ENCODE measurements at regions not wholly inside any gene's neighbourhood (a gene's known extent, or its start where the extent isn't known, plus 50 kb on each side); places are given as distances from the start of the nearest gene placed in this dataset.
A peak's percentile ranks its signal among the peaks of the same experiment; 100 is the strongest.

DNA sequence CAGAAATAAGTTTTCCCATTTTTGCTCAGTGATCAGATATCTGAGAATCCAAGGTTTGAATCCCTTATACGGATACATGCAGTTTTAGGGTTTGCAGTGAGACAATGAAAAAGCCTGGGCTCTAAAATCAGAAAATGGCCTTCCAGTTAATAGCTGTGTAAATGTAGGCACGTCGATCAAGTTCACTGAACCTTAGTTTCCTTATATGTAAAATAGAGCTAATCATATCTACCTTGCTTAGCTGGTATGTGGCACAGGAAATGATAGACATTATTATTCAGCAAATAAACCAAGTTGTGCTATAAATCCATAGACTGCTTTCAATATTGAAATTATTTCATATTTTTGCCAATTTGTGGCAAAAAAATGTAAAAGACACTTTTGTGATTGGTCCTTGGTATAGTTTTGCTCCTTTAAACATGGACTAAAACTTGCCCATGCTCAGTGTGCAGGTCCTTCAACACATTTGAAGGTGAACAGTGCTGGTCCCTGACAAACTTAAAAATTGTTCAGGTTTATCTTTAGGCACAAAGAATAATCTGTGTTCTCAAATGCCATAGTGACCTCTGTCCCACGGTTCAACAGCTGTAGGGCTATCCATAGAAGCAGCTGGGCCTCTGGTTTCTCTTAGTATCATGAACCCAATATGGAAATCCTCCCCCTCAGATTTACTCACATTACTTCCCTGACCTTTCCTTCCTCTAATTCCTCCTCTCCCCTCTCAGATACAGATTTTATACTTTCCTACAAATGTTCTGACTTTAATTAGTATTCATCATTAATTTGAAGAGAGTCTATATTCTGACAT lies 51.0 kb downstream of the CCDC54 start:
- Histone ChIP-seq H3K4me1 (peaks cover 0 to 10% (median 2%) of the 10 kb centered on the region in 4 donors), H3K27me3 (no peaks in the 10 kb centered on the region), H3K36me3 (no peaks in the 10 kb centered on the region), H3K27ac (peak overlapping the region in 1 of 2 donors; percentile 95), H3K9me3 (no peaks in the 10 kb centered on the region), H3K4me3 (no peak overlapping the region)
- no peak for DNase-seq
- intact Hi-C loops (cut with DNase I; ENCODE audit: low total_unique reads), result no loop called here
- TF ChIP-seq, protein P1, sequence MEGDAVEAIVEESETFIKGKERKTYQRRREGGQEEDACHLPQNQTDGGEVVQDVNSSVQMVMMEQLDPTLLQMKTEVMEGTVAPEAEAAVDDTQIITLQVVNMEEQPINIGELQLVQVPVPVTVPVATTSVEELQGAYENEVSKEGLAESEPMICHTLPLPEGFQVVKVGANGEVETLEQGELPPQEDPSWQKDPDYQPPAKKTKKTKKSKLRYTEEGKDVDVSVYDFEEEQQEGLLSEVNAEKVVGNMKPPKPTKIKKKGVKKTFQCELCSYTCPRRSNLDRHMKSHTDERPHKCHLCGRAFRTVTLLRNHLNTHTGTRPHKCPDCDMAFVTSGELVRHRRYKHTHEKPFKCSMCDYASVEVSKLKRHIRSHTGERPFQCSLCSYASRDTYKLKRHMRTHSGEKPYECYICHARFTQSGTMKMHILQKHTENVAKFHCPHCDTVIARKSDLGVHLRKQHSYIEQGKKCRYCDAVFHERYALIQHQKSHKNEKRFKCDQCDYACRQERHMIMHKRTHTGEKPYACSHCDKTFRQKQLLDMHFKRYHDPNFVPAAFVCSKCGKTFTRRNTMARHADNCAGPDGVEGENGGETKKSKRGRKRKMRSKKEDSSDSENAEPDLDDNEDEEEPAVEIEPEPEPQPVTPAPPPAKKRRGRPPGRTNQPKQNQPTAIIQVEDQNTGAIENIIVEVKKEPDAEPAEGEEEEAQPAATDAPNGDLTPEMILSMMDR (IDR thresholded peaks at IDR 0.05), result no peak

DNA sequence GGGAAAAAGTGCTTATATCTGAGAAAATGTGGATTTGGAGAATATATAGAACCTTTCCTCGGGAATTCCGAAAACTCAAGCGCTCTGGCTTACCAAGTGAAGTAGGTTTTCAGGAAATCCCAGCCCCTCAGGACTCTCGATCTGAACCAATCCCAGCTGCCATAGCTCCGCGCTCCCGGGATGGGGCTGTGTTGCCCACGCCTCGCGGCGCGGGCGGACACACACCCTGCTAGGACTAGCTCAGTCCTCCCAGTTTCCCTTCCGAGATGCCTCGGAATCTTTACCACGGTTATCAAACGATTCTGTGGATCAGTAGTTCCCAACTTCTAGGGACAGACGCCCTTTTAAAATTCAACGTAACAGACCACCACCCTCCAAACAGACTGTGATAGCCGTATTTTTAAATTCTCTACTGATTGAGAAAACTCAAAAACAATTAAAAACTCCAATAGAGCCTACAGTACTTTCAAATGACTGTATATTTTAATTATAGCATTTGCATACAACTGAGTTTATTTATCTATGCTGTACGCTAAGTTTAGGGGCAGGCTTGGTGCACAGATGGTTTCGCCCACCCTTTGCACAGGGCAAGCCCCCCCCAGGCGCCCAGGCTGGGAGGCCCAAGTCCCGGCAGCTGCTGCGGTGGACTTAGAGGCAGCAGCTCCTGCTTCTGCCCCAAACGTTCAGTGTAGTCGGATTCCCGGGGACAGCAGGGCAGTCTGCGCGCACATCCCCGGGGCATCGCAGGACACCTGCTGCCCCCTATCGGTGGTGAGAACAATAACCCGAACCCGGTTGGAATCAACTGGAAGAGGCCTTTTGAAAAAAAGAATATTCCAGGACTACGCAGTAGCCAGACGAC lies 52.3 kb downstream of the CCDC54 start:
- Histone ChIP-seq H3K36me3 (no peaks in the 10 kb centered on the region), H3K4me1 (peaks cover 0 to 10% (median 2%) of the 10 kb centered on the region in 4 donors), H3K27me3 (no peaks in the 10 kb centered on the region), H3K9me3 (no peaks in the 10 kb centered on the region), H3K4me3 (peak overlapping the region; percentile 66 to 72), H3K27ac (peak overlapping the region; percentile 95)
- TF ChIP-seq, protein P1 (IDR thresholded peaks at IDR 0.05), result peak; percentile 80 to 92
- DNase-seq, result peak; percentile 69 to 89
- intact Hi-C loops (cut with DNase I; ENCODE audit: low total_unique reads), result loop anchor here (2.0 kb wide), 1 partner anchor 189 kb away; no protein-coding TSS in a partner anchor

GRCh38 chr3:107430214-107430995 lies 53.2 kb downstream of the CCDC54 start:
- no peaks in the 10 kb centered on the region for H3K36me3 ChIP-seq
- H3K4me1 ChIP-seq, result peaks cover 0 to 10% (median 2%) of the 10 kb centered on the region in 4 donors
- DNase-seq, result peak in 1 of 2 donors; percentile 42
- H3K27me3 ChIP-seq, result no peaks in the 10 kb centered on the region
- TF ChIP-seq, protein P1 (IDR thresholded peaks at IDR 0.05), result no peak
- H3K4me3 ChIP-seq, result peak overlapping the region; percentile 66 to 72
- peak overlapping the region; percentile 95 for H3K27ac ChIP-seq
- no peaks in the 10 kb centered on the region for H3K9me3 ChIP-seq
- intact Hi-C loops (cut with DNase I; ENCODE audit: low total_unique reads), result loop anchor here (2.0 kb wide), 1 partner anchor 190 kb away; no protein-coding TSS in a partner anchor

GRCh38 chr3:107430996-107431245 lies 53.7 kb downstream of the CCDC54 start:
- no peaks in the 10 kb centered on the region for H3K9me3 ChIP-seq
- H3K27ac ChIP-seq, result peak overlapping the region; percentile 95
- no peaks in the 10 kb centered on the region for H3K36me3 ChIP-seq
- intact Hi-C loops (cut with DNase I; ENCODE audit: low total_unique reads), result loop anchor here (1.0 to 2.0 kb wide), 2 partner anchors 94 to 190 kb away; no protein-coding TSS in a partner anchor
- H3K4me1 ChIP-seq, result peaks cover 0 to 10% (median 2%) of the 10 kb centered on the region in 4 donors
- DNase-seq, result peak; percentile 27 to 75
- TF ChIP-seq, protein P1 (IDR thresholded peaks at IDR 0.05), result no peak
- H3K27me3 ChIP-seq, result no peaks in the 10 kb centered on the region
- H3K4me3 ChIP-seq, result peak overlapping the region; percentile 66 to 72

Data from tibial artery (tissue), 4 donors.